BLaER1 treated with 17β-estradiol and CSF1 and Interleukin-3, amounts not matched to agents 10 nM and 100 nM (cell line): ENCODE measurements at regions not wholly inside any gene's neighbourhood (a gene's known extent, or its start where the extent isn't known, plus 50 kb on each side); places are given as distances from the start of the nearest gene placed in this dataset.
"Not testable (repeated sequence)": the region's sequence is repeated elsewhere in the genome, so short reads cannot be mapped to it uniquely, and the experiment has no call there.

ENCODE experiments used
- H3K27ac ChIP-seq, 11 experiments: shearing (Covaris generic); formaldehyde crosslinking; 2 replicates each; pipeline ENCODE4 v1.8.1; 2022
- H3K27me3 ChIP-seq, 11 experiments: shearing (Covaris generic); formaldehyde crosslinking; 2 replicates each; pipeline ENCODE4 v1.8.1; 2022
- H3K36me3 ChIP-seq, 11 experiments: shearing (Covaris generic); formaldehyde crosslinking; 2 replicates each; pipeline ENCODE4 v1.8.1; 2022
- H3K4me1 ChIP-seq, 10 experiments: shearing (Covaris generic); formaldehyde crosslinking; 2 replicates each; pipeline ENCODE4 v1.8.1; 2022
- H3K4me2 ChIP-seq, 11 experiments: shearing (Covaris generic); formaldehyde crosslinking; 2 replicates each; pipeline ENCODE4 v1.8.1; 2022
- H3K4me3 ChIP-seq, 10 experiments: shearing (Covaris generic); formaldehyde crosslinking; 2 replicates each; pipeline ENCODE4 v1.8.1; 2022
- H3K9ac ChIP-seq, 11 experiments: shearing (Covaris generic); formaldehyde crosslinking; 2 replicates each; pipeline ENCODE4 v1.8.1; 2022
- H3K9me3 ChIP-seq, 11 experiments: shearing (Covaris generic); formaldehyde crosslinking; replicated peaks in 1 of 11; 2 replicates each; pipeline ENCODE4 v1.8.1; 2022
- H4K20me1 ChIP-seq, 11 experiments: shearing (Covaris generic); formaldehyde crosslinking; 2 replicates each; pipeline ENCODE4 v1.8.1; 2022
- Cebpa-rat ChIP-seq, 11 experiments: shearing (Covaris generic); IDR thresholded peaks; 2 replicates each; pipeline ENCODE4 v1.8.1; 2022

DNA sequence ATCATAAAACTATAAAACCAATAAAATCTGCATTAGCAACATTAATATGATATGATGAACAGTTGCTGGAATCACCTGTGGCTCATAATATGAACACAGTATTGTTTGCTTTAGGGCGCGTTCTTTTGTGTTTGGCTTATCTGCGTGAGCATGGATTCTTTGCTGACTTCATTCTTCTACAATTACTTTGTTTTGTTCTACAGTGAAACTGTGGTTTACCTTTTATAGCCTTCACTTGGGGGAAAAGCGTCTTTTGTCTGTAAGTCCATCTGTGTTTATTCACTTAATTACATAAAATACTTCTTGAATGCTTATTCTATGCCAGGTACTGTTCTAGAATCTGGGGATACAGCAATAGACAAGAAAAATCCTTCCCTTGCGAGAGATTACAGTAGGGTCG is 74.0 kb upstream of the SEC11C start:
- Histone ChIP-seq H3K27ac (no peak overlapping the region), H4K20me1 (no peaks in the 10 kb centered on the region), H3K36me3 (no peaks in the 10 kb centered on the region), H3K9me3 (no peaks in the 10 kb centered on the region), H3K4me2 (no peak overlapping the region), H3K9ac (no peak overlapping the region), H3K27me3 (no peaks in the 10 kb centered on the region), H3K4me3 (no peak overlapping the region), H3K4me1 (peaks cover 0 to 15% (median 9%) of the 10 kb centered on the region in 10 experiments; a peak in 10 of 20 replicates)
- TF ChIP-seq Cebpa-rat (IDR thresholded peaks at IDR 0.05), result no peak

DNA sequence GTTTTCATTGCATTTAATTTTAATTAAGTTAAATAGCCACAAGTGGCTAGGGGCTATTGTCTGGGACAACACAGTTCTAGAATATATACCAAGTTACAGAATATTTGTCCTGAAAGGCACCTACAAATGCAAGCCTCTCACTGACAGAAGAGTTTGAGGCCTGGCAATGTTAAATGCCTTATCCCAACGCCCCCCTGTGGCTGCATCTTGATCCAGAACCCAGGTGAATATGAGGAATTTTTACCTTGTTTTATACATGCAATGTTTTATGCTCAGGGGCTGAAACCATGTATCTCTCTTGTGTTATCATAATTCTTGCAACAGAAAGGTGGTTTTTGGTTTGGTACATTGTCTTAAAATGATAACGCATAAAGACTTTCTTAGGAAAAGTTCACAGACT is 71.8 kb upstream of the SEC11C start:
- Histone ChIP-seq H3K36me3 (no peaks in the 10 kb centered on the region), H4K20me1 (no peaks in the 10 kb centered on the region), H3K27me3 (no peaks in the 10 kb centered on the region), H3K4me1 (peaks cover 0 to 24% (median 9%) of the 10 kb centered on the region in 10 experiments; a peak in 11 of 20 replicates), H3K27ac (no peak overlapping the region), H3K9ac (no peak overlapping the region), H3K9me3 (no peaks in the 10 kb centered on the region), H3K4me2 (no peak overlapping the region), H3K4me3 (no peak overlapping the region)
- no peak for TF ChIP-seq Cebpa-rat (IDR thresholded peaks at IDR 0.05)

DNA sequence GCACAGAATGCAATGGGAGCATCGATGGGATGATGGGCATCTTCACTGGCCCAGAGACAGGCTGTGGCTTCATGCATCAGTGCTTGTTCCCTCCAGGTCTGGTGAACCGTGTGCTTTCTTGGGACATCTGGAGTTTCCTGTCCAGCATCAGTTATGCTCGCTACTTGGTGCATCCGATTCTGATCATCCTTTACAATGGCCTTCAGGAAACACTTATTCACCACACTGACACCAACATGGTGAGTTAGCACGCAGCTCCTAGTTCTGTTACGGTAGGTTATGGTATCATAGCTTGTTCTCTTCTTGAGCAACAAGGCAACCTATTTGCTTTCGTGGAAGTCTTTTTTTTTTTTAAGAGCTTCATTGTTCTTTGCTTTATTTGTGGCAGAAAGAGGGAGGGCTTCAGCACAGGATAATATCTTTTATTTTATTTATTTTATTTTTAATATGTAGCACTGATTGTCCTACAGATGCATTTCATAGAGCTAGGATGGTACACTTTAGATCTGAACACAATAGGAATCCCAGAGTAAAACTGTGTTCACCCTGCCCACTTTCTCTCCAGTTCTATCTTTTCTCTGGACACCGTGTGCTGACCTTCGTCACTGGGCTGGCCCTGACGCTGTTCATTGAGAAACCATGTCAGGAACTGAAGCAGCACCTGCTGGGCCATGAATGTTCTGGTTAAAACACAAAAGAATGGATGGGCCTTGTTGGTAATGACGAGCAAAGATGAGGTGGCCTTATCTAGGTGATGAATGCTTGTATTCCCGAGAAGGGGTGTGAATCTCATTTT is 71.2 kb upstream of the SEC11C start:
- Histone ChIP-seq H3K9ac (no peak overlapping the region), H3K4me3 (no peak overlapping the region), H3K27me3 (no peaks in the 10 kb centered on the region), H3K4me1 (peaks cover 0 to 27% (median 6%) of the 10 kb centered on the region in 10 experiments; a peak in 11 of 20 replicates), H4K20me1 (no peaks in the 10 kb centered on the region), H3K27ac (no peak overlapping the region), H3K36me3 (no peaks in the 10 kb centered on the region), H3K4me2 (no peak overlapping the region), H3K9me3 (no peaks in the 10 kb centered on the region)
- no peak for TF ChIP-seq Cebpa-rat (IDR thresholded peaks at IDR 0.05)

DNA sequence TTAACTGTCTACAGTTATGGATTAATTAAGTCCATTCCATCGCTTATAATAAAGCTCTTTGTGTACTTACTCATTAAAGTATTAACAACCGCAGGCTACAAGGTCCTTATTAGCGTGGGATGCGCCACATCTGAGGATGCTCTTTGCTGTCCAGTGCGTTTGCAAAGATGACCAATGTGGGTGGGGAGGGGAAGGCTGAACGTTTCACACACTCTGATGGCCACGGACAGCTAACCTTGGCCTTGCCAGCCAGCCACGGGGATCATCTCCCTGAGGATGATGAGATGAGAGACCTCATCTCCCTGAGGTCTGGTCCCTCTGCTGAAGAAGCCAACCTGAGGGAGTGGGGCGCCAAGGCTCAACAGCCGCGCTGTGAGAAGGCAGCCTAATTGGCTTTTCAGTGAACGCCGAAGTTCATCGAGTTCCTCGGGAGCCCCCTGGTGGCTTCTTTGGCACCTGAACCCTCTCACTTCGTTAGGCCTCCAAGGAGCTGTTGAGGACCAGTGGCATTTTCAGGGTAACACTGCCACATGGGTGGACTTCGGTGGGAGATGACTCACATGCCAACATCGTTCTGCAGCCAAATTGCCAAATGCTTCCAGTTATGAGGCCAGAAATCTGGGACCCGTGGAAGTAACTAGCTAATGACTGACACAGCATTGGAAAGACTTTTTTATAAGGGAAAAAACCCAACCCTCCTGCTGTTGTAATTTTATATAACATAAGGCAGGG is 69.3 kb upstream of the SEC11C start:
- Histone ChIP-seq H3K9ac (no peak overlapping the region), H3K4me1 (peaks cover 0 to 15% (median 0%) of the 10 kb centered on the region in 10 experiments; a peak in 6 of 20 replicates), H3K4me3 (no peak overlapping the region), H3K27me3 (no peaks in the 10 kb centered on the region), H3K4me2 (peak overlapping the region in 1 of 11 experiments; percentile 34; a peak in 1 of 22 replicates), H3K9me3 (no peaks in the 10 kb centered on the region), H3K36me3 (no peaks in the 10 kb centered on the region), H4K20me1 (no peaks in the 10 kb centered on the region), H3K27ac (no peak overlapping the region)
- TF ChIP-seq Cebpa-rat (IDR thresholded peaks at IDR 0.05), result no peak

DNA sequence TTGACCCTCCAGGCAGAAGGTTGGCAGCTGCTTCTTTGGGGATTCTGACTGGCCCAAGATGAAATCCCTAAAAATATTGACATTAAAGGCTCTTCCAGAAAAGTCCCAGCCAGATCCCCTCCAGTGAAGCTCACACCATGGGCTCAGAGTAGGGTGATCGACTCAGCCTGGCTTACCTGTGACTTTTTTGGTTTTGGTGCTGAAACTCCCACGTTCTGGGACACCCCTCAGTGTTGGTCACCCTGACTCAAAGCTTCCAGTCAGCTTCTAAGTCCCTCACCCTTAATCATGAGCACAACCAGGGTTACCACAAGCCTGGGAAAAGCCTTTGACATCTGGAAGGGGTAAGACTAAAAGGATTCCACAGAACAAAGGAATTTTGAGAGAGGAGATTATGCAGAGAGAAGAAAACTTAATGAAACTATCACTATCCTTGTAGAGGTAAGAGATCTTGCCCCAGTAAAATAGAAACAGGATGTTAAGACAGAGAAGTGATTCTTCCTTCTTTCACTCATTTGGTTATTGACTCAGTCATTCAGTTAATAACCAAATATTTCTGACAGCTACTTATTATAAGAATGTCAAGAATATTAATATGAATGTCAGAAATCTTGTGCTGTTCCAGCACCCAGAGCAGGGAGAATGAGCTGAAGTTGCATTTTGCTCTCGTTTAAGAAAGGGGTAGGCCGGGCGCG is 66.8 kb upstream of the SEC11C start:
- Histone ChIP-seq H3K4me1 (peaks cover 0 to 15% (median 0%) of the 10 kb centered on the region in 10 experiments; a peak in 6 of 20 replicates), H3K4me2 (peak overlapping the region in 3 of 11 experiments; percentile 20 to 59 (median 49); a peak in 5 of 22 replicates), H3K9me3 (no peaks in the 10 kb centered on the region), H3K27ac (0 out of 22 replicates have a peak overlapping the region, but pooled peaks of 1 of the 11 experiments have one; percentile 10), H3K27me3 (no peaks in the 10 kb centered on the region), H3K36me3 (no peaks in the 10 kb centered on the region), H3K4me3 (no peak overlapping the region), H4K20me1 (no peaks in the 10 kb centered on the region), H3K9ac (no peak overlapping the region)
- no peak for TF ChIP-seq Cebpa-rat (IDR thresholded peaks at IDR 0.05)

DNA sequence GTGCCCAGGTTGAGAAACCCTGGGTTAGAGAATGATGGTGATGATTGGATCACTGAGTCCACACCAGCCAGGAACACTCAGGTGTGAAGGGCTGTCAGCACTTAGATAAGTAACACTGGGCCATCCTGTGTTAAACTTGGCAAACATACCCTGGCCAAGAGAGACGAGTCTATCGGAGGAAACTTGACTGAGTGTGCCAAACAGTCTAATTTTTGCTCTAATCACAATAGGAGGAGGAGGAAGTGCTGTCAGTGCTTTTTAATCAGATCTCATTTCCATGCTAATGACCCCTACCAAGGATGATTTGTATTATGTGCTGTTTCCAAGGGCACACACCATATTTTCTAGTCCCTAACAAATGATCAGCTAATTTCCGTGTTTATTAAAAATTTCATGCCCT is 63.8 kb upstream of the SEC11C start:
- H3K4me3 ChIP-seq, result no peak overlapping the region
- H3K4me1 ChIP-seq, result peaks cover 0 to 33% (median 0%) of the 10 kb centered on the region in 10 experiments; a peak in 6 of 20 replicates
- no peaks in the 10 kb centered on the region for H4K20me1 ChIP-seq
- no peak overlapping the region for H3K27ac ChIP-seq
- H3K4me2 ChIP-seq, result no peak overlapping the region
- H3K36me3 ChIP-seq, result no peaks in the 10 kb centered on the region
- no peak overlapping the region for H3K9ac ChIP-seq
- no peaks in the 10 kb centered on the region for H3K9me3 ChIP-seq
- TF ChIP-seq Cebpa-rat (IDR thresholded peaks at IDR 0.05), result no peak
- H3K27me3 ChIP-seq, result no peaks in the 10 kb centered on the region

DNA sequence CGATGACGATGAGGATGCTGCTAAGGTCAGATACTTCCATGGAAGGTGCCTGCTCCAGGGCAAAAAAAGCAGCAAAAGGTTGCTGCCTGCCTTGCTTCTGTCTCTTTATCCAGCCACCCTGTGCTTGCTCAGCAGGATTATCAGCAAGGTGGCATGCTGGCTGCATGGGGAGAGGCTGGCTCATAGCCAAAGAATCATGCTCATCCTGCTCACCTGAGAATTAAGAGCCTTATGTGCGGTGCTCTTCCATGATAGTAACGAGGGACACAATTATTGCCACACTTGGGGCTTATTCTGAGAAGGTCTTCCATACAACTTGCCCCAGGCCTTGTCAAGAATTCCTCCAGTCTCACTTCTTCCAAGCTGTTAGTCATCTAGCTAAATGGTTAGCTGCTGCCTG is 60.4 kb upstream of the SEC11C start:
- no peaks in the 10 kb centered on the region for H3K36me3 ChIP-seq
- no peak for TF ChIP-seq Cebpa-rat (IDR thresholded peaks at IDR 0.05)

DNA sequence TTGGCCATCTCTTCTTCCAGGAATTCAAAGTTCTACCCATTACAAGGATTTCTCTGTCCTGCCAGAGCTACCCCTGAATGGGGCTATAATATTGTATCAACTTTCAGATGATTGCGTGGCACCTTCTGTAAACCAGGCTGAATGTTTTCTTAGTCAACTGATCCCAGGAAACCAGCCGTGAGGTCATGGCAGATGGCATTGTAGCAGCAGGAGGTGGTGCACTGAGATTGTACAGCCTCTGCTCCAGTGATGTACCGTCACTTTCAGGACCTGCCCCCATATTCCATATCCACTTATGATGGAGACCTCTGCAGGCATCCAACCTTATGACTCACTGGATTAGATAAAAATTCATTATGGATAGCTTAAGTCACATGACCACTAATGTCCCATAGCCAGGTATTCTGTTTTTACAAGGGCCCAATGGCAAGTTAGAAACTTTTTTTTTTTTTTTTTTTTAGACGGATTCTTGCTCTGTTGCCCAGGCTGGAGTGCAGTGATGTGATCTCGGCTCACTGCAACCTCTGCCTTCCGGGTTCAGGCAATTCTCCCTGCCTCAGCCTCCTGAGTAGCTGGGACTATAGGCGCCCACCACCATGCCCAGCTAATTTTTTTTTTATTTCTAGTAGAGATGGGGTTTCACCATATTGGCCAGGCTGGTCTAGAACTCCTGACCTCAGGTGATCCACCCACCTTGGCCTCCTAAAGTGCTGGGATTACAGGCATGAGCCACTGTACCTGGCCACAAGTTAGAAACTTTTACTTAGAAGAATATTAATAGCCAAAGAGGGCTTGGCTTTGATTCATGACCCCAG is 59.8 kb upstream of the SEC11C start:
- H3K9ac ChIP-seq, result not testable (repeated sequence)
- H3K4me2 ChIP-seq, result peak overlapping the region in 2 of 11 experiments; percentile 54 to 60; a peak in 3 of 22 replicates

More for the DNA sequence above, 60.4 kb upstream of the SEC11C start:
- Histone ChIP-seq H3K27ac (no peak overlapping the region), H3K4me2 (peak overlapping the region in 2 of 11 experiments; percentile 54 to 60; a peak in 4 of 22 replicates), H3K27me3 (no peaks in the 10 kb centered on the region), H3K4me3 (no peak overlapping the region), H3K9ac (no peak overlapping the region), H4K20me1 (no peaks in the 10 kb centered on the region), H3K9me3 (no peaks in the 10 kb centered on the region), H3K4me1 (peaks cover 0 to 18% (median 0%) of the 10 kb centered on the region in 10 experiments; a peak in 4 of 20 replicates)

More for the DNA sequence above, 59.8 kb upstream of the SEC11C start:
- H3K4me1 ChIP-seq, result peaks cover 0 to 18% (median 0%) of the 10 kb centered on the region in 10 experiments; a peak in 4 of 20 replicates
- not testable (repeated sequence) for H4K20me1 ChIP-seq, H3K4me3 ChIP-seq, H3K27me3 ChIP-seq, H3K36me3 ChIP-seq, H3K9me3 ChIP-seq, H3K27ac ChIP-seq
